ENCODE measurements at regions not wholly inside any gene's neighbourhood (a gene's known extent, or its start where the extent isn't known, plus 50 kb on each side); places are given as distances from the start of the nearest gene placed in this dataset.
"Not testable (repeated sequence)": the region's sequence is repeated elsewhere in the genome, so short reads cannot be mapped to it uniquely, and the experiment has no call there.

GRCh38 chr17:13152501-13152900 is 134.7 kb upstream of the ELAC2 start:
- H3K4me1 ChIP-seq (ENCODE audit: control insufficient read depth, insufficient read depth, low read length): no peaks in the 10 kb centered on the region
- H3K27me3 Mint-ChIP-seq (ENCODE audit: low read depth in 2 of 2): no peaks in the 10 kb centered on the region
- H3K27ac Mint-ChIP-seq: no peak overlapping the region
- no peak for TF ChIP-seq CTCF (IDR thresholded peaks at IDR 0.05)
- H3K4me3 ChIP-seq (ENCODE audit: low read length): no peak overlapping the region
- no peaks in the 10 kb centered on the region for H3K36me3 Mint-ChIP-seq
- H3K27me3 ChIP-seq (ENCODE audit: control insufficient read depth, insufficient read depth, low read length): no peaks in the 10 kb centered on the region
- H3K4me3 Mint-ChIP-seq: no peak overlapping the region
- H3K9me3 ChIP-seq (ENCODE audit: control insufficient read depth, insufficient read depth, low read length): no peaks in the 10 kb centered on the region
- DNase-seq (no peak), ATAC-seq (no peak)
- no peak overlapping the region for H3K27ac ChIP-seq (ENCODE audit: low read length)
- H3K4me1 Mint-ChIP-seq: no peaks in the 10 kb centered on the region
- 64% methylated on average over 3 of the region's 3 CpGs for WGBS (ENCODE audit: insufficient coverage)
- intact Hi-C loops (cut with micrococcal nuclease): no loop called here
- no peaks in the 10 kb centered on the region for H3K36me3 ChIP-seq (ENCODE audit: control insufficient read depth, insufficient read depth, low read length)
- peaks cover 0 to 6% of the 10 kb centered on the region in 2 donors for H3K9me3 Mint-ChIP-seq

GRCh38 chr17:13150738-13151137 is 132.9 kb upstream of the ELAC2 start:
- H3K27me3 Mint-ChIP-seq (ENCODE audit: low read depth in 2 of 2); H3K4me3 Mint-ChIP-seq; H3K4me1 Mint-ChIP-seq; H3K27ac ChIP-seq (ENCODE audit: low read length); H3K36me3 Mint-ChIP-seq; H3K9me3 ChIP-seq (ENCODE audit: control insufficient read depth, insufficient read depth, low read length); H3K4me1 ChIP-seq (ENCODE audit: control insufficient read depth, insufficient read depth, low read length); DNase-seq; H3K36me3 ChIP-seq (ENCODE audit: control insufficient read depth, insufficient read depth, low read length); H3K27me3 ChIP-seq (ENCODE audit: control insufficient read depth, insufficient read depth, low read length); ATAC-seq; H3K4me3 ChIP-seq (ENCODE audit: low read length); H3K27ac Mint-ChIP-seq; intact Hi-C loops (cut with micrococcal nuclease); H3K9me3 Mint-ChIP-seq: not testable (repeated sequence)
- 92% methylated on average over 6 of the region's 6 CpGs for WGBS (ENCODE audit: insufficient coverage)

GRCh38 chr17:13143001-13143400 is 125.2 kb upstream of the ELAC2 start:
- peaks cover 2 to 3% of the 10 kb centered on the region in 2 donors for H3K9me3 Mint-ChIP-seq
- DNase-seq (no peak), ATAC-seq (no peak)
- H3K36me3 Mint-ChIP-seq: no peaks in the 10 kb centered on the region
- Histone ChIP-seq H3K4me1 (ENCODE audit: control insufficient read depth, insufficient read depth, low read length) (no peaks in the 10 kb centered on the region), H3K27me3 (ENCODE audit: control insufficient read depth, insufficient read depth, low read length) (no peaks in the 10 kb centered on the region), H3K9me3 (ENCODE audit: control insufficient read depth, insufficient read depth, low read length) (peaks cover 4% of the 10 kb centered on the region), H3K4me3 (ENCODE audit: low read length) (no peak overlapping the region), H3K36me3 (ENCODE audit: control insufficient read depth, insufficient read depth, low read length) (no peaks in the 10 kb centered on the region), H3K27ac (ENCODE audit: low read length) (no peak overlapping the region)
- no peaks in the 10 kb centered on the region for H3K4me1 Mint-ChIP-seq
- no peak overlapping the region for H3K4me3 Mint-ChIP-seq
- H3K27me3 Mint-ChIP-seq (ENCODE audit: low read depth in 2 of 2): no peaks in the 10 kb centered on the region
- TF ChIP-seq CTCF (IDR thresholded peaks at IDR 0.05): no peak
- no peak overlapping the region for H3K27ac Mint-ChIP-seq
- intact Hi-C loops (cut with micrococcal nuclease): no loop called here
- WGBS (ENCODE audit: insufficient coverage): 63% methylated on average over 1 of the region's 1 CpG

GRCh38 chr17:13140750-13141149 is 122.9 kb upstream of the ELAC2 start:
- H3K4me3 ChIP-seq (ENCODE audit: low read length): no peak overlapping the region
- H3K27me3 Mint-ChIP-seq (ENCODE audit: low read depth in 2 of 2): no peaks in the 10 kb centered on the region
- peaks cover 3 to 5% of the 10 kb centered on the region in 2 donors for H3K9me3 Mint-ChIP-seq
- WGBS (ENCODE audit: insufficient coverage): 32% methylated on average over 2 of the region's 2 CpGs
- no peaks in the 10 kb centered on the region for H3K36me3 ChIP-seq (ENCODE audit: control insufficient read depth, insufficient read depth, low read length)
- TF ChIP-seq CTCF (IDR thresholded peaks at IDR 0.05): no peak
- H3K4me3 Mint-ChIP-seq: no peak overlapping the region
- no peak overlapping the region for H3K27ac Mint-ChIP-seq
- no peak overlapping the region for H3K27ac ChIP-seq (ENCODE audit: low read length)
- H3K4me1 Mint-ChIP-seq: no peaks in the 10 kb centered on the region
- H3K9me3 ChIP-seq (ENCODE audit: control insufficient read depth, insufficient read depth, low read length): peaks cover 4% of the 10 kb centered on the region
- no peaks in the 10 kb centered on the region for H3K27me3 ChIP-seq (ENCODE audit: control insufficient read depth, insufficient read depth, low read length)
- DNase-seq (no peak), ATAC-seq (no peak)
- H3K4me1 ChIP-seq (ENCODE audit: control insufficient read depth, insufficient read depth, low read length): no peaks in the 10 kb centered on the region
- H3K36me3 Mint-ChIP-seq: no peaks in the 10 kb centered on the region
- intact Hi-C loops (cut with micrococcal nuclease): no loop called here

All from natural killer cell (primary cell).